Left lung (tissue), 4 donors: ENCODE measurements at regions not wholly inside any gene's neighbourhood (a gene's known extent, or its start where the extent isn't known, plus 50 kb on each side); places are given as distances from the start of the nearest gene placed in this dataset.

Experiments
- ATAC-seq: fragments of 200-7000 bp; cut with Tn5 transposase; one replicate; pipeline ENCODE4 v1.9.1; 2020; ENCODE audit warnings: moderate library complexity
- DNase-seq, 4 donors: peaks; one replicate each; pipeline ENCODE4 v3.0.0-alpha.2; 2013 to 2020
- H3K27ac ChIP-seq, 2 donors: fragments of 200-600 bp; sonication (generic) in 1 of 2; one replicate each; pipeline versions ENCODE4 v1.5.0 to v1.8.0; 2020 to 2021
- H3K27me3 ChIP-seq, 2 donors: fragments of 200-600 bp; sonication (generic) in 1 of 2; one replicate each; pipeline versions ENCODE4 v1.5.0 to v1.8.0; 2020 to 2021
- H3K36me3 ChIP-seq, 2 donors: fragments of 200-600 bp; sonication (generic) in 1 of 2; one replicate each; pipeline versions ENCODE4 v1.5.0 to v1.8.0; 2020 to 2021
- H3K4me1 ChIP-seq, 2 donors: fragments of 200-600 bp; one replicate each; pipeline ENCODE4 v1.8.0; 2021
- H3K4me3 ChIP-seq, 2 donors: fragments of 200-600 bp; sonication (generic) in 1 of 2; one replicate each; pipeline versions ENCODE4 v1.5.0 to v1.8.0; 2020 to 2021; ENCODE audit warnings: mild to moderate bottlenecking in 1 of 2
- H3K9me3 ChIP-seq, 2 donors: fragments of 200-600 bp; sonication (generic) in 1 of 2; one replicate each; pipeline versions ENCODE4 v1.5.0 to v1.8.0; 2020 to 2021
- intact Hi-C, 2 donors: fragments of 100-400 bp; cut with DNase I; formaldehyde crosslinking; loops; one replicate each; pipeline versions ENCODE4 v1.11.2 to v1.14.2; 2022
- TF ChIP-seq, protein P1 (sequence below), 2 donors: fragments of 200-600 bp; sonication (generic) in 1 of 2; IDR thresholded peaks; one replicate each; pipeline versions ENCODE4 v1.5.0 to v1.8.0; 2021; ENCODE audit warnings: antibody characterized with exemption in 2 of 2
- donor health status: DM: no; HTN: yes; CAD: no.
- donor health status: DM: no; HTN: no; CAD: no.

DNA sequence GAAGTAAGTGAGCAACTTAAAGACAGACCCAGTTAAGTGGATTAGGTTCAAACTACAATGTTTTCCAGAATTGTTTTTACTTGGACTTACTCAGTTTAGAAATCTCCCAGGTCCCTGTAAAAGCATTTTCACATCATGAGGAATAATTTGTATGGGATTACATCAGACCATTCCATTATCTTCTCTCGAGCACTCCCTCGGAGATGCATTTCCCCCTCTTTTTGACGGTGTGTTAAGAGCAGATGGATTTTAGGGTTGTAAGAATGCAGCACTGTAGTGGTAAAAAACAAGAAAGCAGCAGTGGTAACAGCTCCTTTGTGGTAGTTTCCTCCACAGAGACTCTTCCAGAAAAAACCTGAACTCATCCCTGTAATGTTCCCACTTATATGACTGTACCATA, 488.4 kb downstream of the BCAT1 start:
- no peak for DNase-seq
- TF ChIP-seq, protein P1, sequence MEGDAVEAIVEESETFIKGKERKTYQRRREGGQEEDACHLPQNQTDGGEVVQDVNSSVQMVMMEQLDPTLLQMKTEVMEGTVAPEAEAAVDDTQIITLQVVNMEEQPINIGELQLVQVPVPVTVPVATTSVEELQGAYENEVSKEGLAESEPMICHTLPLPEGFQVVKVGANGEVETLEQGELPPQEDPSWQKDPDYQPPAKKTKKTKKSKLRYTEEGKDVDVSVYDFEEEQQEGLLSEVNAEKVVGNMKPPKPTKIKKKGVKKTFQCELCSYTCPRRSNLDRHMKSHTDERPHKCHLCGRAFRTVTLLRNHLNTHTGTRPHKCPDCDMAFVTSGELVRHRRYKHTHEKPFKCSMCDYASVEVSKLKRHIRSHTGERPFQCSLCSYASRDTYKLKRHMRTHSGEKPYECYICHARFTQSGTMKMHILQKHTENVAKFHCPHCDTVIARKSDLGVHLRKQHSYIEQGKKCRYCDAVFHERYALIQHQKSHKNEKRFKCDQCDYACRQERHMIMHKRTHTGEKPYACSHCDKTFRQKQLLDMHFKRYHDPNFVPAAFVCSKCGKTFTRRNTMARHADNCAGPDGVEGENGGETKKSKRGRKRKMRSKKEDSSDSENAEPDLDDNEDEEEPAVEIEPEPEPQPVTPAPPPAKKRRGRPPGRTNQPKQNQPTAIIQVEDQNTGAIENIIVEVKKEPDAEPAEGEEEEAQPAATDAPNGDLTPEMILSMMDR (IDR thresholded peaks at IDR 0.05): no peak
- H3K9me3 ChIP-seq: no peaks in the 10 kb centered on the region
- H3K4me1 ChIP-seq: no peaks in the 10 kb centered on the region
- intact Hi-C loops: no loop called here
- no peak for ATAC-seq
- H3K36me3 ChIP-seq: no peaks in the 10 kb centered on the region
- no peaks in the 10 kb centered on the region for H3K27me3 ChIP-seq
- H3K4me3 ChIP-seq: no peak overlapping the region
- H3K27ac ChIP-seq: no peak overlapping the region

DNA sequence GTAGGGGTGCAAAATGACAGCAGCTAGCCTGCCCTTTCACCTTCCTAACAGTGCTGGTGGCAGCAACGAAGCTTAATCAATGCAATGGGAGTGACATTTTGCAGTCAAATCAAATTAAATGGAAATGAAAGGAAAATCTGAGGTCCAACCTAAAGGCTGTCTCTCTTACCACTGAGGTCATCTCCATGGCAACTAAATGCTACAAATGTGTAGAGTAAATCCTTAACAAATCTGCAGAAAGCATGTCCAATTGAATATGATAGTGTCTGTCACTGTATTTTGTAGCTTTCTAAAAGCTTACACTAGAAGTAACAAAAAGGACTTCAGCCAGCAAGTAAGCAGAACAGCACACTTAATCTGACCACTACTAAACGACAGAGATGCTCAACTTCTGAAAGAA, 488.8 kb downstream of the BCAT1 start:
- TF ChIP-seq, protein P1 (IDR thresholded peaks at IDR 0.05): no peak
- no peak overlapping the region for H3K4me3 ChIP-seq
- DNase-seq (no peak), ATAC-seq (no peak)
- H3K27me3 ChIP-seq: no peaks in the 10 kb centered on the region
- H3K27ac ChIP-seq: no peak overlapping the region
- H3K36me3 ChIP-seq: no peaks in the 10 kb centered on the region
- intact Hi-C loops: no loop called here
- H3K9me3 ChIP-seq: no peaks in the 10 kb centered on the region
- no peaks in the 10 kb centered on the region for H3K4me1 ChIP-seq

- no peaks in the 10 kb centered on the region for H3K9me3 ChIP-seq
- H3K27ac ChIP-seq: no peak overlapping the region
- no peaks in the 10 kb centered on the region for H3K4me1 ChIP-seq
- DNase-seq: no peak
- H3K36me3 ChIP-seq: no peaks in the 10 kb centered on the region
- TF ChIP-seq, protein P1 (IDR thresholded peaks at IDR 0.05): no peak
- no peak for ATAC-seq
- intact Hi-C loops: no loop called here
- H3K4me3 ChIP-seq: no peak overlapping the region
- H3K27me3 ChIP-seq: no peaks in the 10 kb centered on the region
Observed at GRCh38 chr12:24455811-24456210, 493.1 kb downstream of the BCAT1 start.

GRCh38 chr12:24447678-24448077, 498.2 kb upstream of the SOX5 start:
- Histone ChIP-seq H3K4me1 (no peaks in the 10 kb centered on the region), H3K36me3 (no peaks in the 10 kb centered on the region), H3K27ac (no peak overlapping the region), H3K4me3 (no peak overlapping the region), H3K27me3 (no peaks in the 10 kb centered on the region), H3K9me3 (no peaks in the 10 kb centered on the region)
- TF ChIP-seq, protein P1 (IDR thresholded peaks at IDR 0.05): no peak
- ATAC-seq (no peak), DNase-seq (no peak)
- intact Hi-C loops: no loop called here

DNA sequence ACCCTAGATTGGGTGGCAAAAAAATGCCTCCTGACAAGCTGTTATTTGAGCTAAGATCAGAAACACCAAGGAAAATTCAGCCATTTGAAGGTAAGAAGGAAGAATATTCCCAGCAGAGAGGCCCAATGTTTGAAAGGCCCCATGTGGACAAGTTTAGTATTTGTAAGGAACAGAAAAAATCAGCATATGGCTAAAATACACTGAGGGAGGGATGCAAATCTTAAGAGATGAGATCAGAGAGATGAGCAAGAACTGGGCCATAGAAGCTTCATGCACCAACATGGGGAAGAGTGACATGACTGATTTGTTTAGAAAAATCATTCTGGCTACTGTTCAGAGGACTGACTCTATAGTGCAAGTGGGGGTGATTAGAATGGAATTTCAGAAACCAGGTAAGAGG, 496.8 kb upstream of the SOX5 start:
- intact Hi-C loops: no loop called here

More for the DNA sequence above, 496.8 kb upstream of the SOX5 start:
- Histone ChIP-seq H3K27ac (no peak overlapping the region), H3K36me3 (no peaks in the 10 kb centered on the region), H3K9me3 (no peaks in the 10 kb centered on the region), H3K4me1 (no peaks in the 10 kb centered on the region), H3K4me3 (no peak overlapping the region), H3K27me3 (no peaks in the 10 kb centered on the region)
- TF ChIP-seq, protein P1 (IDR thresholded peaks at IDR 0.05): no peak
- DNase-seq: no peak
- no peak for ATAC-seq
